Gastroesophageal sphincter (tissue), 3 donors: ENCODE measurements at regions not wholly inside any gene's neighbourhood (a gene's known extent, or its start where the extent isn't known, plus 50 kb on each side); places are given as distances from the start of the nearest gene placed in this dataset.

Experiments
- CTCF ChIP-seq, 4 experiments: fragments of 200-600 bp in 2 of 4; fragments of 450-650 bp in 2 of 4; sonication (generic) in 1 of 4; IDR thresholded peaks; one replicate each; pipeline ENCODE4 v1.5.1; 2017 to 2019; ENCODE audit warnings: antibody characterized with exemption in 4 of 4, mild to moderate bottlenecking in 2 of 4, moderate library complexity in 2 of 4
- POLR2A ChIP-seq, 2 donors: fragments of 450-650 bp; IDR thresholded peaks; one replicate each; pipeline ENCODE4 v1.6.1; 2017; ENCODE audit warnings: antibody characterized with exemption in 2 of 2, mild to moderate bottlenecking in 2 of 2, moderate library complexity in 1 of 2

GRCh38 chr2:12001621-12002020, 255.2 kb downstream of the LPIN1 start:
- TF ChIP-seq POLR2A (IDR thresholded peaks at IDR 0.05) (no peak), CTCF (IDR thresholded peaks at IDR 0.05) (no peak)
